ENCODE measurements at regions not wholly inside any gene's neighbourhood (a gene's known extent, or its start where the extent isn't known, plus 50 kb on each side); places are given as distances from the start of the nearest gene placed in this dataset.

GRCh38 chr3:31377045-31377642, 155.6 kb upstream of the STT3B start (continued):
- TF ChIP-seq, protein P1, sequence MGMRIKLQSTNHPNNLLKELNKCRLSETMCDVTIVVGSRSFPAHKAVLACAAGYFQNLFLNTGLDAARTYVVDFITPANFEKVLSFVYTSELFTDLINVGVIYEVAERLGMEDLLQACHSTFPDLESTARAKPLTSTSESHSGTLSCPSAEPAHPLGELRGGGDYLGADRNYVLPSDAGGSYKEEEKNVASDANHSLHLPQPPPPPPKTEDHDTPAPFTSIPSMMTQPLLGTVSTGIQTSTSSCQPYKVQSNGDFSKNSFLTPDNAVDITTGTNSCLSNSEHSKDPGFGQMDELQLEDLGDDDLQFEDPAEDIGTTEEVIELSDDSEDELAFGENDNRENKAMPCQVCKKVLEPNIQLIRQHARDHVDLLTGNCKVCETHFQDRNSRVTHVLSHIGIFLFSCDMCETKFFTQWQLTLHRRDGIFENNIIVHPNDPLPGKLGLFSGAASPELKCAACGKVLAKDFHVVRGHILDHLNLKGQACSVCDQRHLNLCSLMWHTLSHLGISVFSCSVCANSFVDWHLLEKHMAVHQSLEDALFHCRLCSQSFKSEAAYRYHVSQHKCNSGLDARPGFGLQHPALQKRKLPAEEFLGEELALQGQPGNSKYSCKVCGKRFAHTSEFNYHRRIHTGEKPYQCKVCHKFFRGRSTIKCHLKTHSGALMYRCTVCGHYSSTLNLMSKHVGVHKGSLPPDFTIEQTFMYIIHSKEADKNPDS (CRISPR knock-in tag; IDR thresholded peaks at IDR 0.05): peak; percentile 97
- TF ChIP-seq XRCC5 (optimal IDR thresholded peaks at IDR 0.05; ENCODE audit: low read length) (peak; percentile 21), MIER2 (CRISPR knock-in tag; IDR thresholded peaks at IDR 0.05) (peak; percentile 76), CBX1 (IDR thresholded peaks at IDR 0.05; ENCODE audit: low read depth) (peak; percentile 64), GATAD2A (CRISPR knock-in tag; IDR thresholded peaks at IDR 0.05) (peak; percentile 99), HIC2 (CRISPR knock-in tag; IDR thresholded peaks at IDR 0.05; ENCODE audit: low read depth) (peak; percentile 83; the same call in 1 of the 2 replicates), TBL1XR1 (IDR thresholded peaks at IDR 0.05; ENCODE audit: borderline replicate concordance, low read length, partially characterized antibody) (peak; percentile 94), BCL6 (CRISPR knock-in tag; IDR thresholded peaks at IDR 0.05) (peak; percentile 96), DPF2 (CRISPR knock-in tag; IDR thresholded peaks at IDR 0.05; ENCODE audit: borderline replicate concordance, low read depth) (peak; percentile 100), KDM4B (CRISPR knock-in tag; IDR thresholded peaks at IDR 0.05) (peak; percentile 83), ZBTB21 (CRISPR knock-in tag; IDR thresholded peaks at IDR 0.05) (peak; percentile 61), KMT2B (CRISPR knock-in tag; IDR thresholded peaks at IDR 0.05) (peak; percentile 71), ZNF501 (CRISPR knock-in tag; IDR thresholded peaks at IDR 0.05) (no peak), ZBTB10 (CRISPR knock-in tag; IDR thresholded peaks at IDR 0.05; ENCODE audit: borderline replicate concordance) (no peak)
- TF ChIP-seq, protein P2, sequence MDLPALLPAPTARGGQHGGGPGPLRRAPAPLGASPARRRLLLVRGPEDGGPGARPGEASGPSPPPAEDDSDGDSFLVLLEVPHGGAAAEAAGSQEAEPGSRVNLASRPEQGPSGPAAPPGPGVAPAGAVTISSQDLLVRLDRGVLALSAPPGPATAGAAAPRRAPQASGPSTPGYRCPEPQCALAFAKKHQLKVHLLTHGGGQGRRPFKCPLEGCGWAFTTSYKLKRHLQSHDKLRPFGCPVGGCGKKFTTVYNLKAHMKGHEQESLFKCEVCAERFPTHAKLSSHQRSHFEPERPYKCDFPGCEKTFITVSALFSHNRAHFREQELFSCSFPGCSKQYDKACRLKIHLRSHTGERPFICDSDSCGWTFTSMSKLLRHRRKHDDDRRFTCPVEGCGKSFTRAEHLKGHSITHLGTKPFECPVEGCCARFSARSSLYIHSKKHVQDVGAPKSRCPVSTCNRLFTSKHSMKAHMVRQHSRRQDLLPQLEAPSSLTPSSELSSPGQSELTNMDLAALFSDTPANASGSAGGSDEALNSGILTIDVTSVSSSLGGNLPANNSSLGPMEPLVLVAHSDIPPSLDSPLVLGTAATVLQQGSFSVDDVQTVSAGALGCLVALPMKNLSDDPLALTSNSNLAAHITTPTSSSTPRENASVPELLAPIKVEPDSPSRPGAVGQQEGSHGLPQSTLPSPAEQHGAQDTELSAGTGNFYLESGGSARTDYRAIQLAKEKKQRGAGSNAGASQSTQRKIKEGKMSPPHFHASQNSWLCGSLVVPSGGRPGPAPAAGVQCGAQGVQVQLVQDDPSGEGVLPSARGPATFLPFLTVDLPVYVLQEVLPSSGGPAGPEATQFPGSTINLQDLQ (CRISPR knock-in tag; IDR thresholded peaks at IDR 0.05): no peak
- TF ChIP-seq, protein P3, sequence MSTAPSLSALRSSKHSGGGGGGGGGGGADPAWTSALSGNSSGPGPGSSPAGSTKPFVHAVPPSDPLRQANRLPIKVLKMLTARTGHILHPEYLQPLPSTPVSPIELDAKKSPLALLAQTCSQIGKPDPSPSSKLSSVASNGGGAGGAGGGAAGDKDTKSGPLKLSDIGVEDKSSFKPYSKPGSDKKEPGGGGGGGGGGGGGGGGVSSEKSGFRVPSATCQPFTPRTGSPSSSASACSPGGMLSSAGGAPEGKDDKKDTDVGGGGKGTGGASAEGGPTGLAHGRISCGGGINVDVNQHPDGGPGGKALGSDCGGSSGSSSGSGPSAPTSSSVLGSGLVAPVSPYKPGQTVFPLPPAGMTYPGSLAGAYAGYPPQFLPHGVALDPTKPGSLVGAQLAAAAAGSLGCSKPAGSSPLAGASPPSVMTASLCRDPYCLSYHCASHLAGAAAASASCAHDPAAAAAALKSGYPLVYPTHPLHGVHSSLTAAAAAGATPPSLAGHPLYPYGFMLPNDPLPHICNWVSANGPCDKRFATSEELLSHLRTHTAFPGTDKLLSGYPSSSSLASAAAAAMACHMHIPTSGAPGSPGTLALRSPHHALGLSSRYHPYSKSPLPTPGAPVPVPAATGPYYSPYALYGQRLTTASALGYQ (CRISPR knock-in tag; IDR thresholded peaks at IDR 0.05): peak; percentile 96
- TF ChIP-seq, protein P4, sequence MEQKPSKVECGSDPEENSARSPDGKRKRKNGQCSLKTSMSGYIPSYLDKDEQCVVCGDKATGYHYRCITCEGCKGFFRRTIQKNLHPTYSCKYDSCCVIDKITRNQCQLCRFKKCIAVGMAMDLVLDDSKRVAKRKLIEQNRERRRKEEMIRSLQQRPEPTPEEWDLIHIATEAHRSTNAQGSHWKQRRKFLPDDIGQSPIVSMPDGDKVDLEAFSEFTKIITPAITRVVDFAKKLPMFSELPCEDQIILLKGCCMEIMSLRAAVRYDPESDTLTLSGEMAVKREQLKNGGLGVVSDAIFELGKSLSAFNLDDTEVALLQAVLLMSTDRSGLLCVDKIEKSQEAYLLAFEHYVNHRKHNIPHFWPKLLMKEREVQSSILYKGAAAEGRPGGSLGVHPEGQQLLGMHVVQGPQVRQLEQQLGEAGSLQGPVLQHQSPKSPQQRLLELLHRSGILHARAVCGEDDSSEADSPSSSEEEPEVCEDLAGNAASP (CRISPR knock-in tag; IDR thresholded peaks at IDR 0.05; ENCODE audit: borderline replicate concordance): peak; percentile 89

Measured in HepG2 (cell line).